HEK293 (cell line): ENCODE measurements at regions not wholly inside any gene's neighbourhood (a gene's known extent, or its start where the extent isn't known, plus 50 kb on each side); places are given as distances from the start of the nearest gene placed in this dataset.

ENCODE experiments used
- CTCF ChIA-PET: fragments of 350-600 bp; formaldehyde crosslinking; extraction: SDS; loops from one replicate; lab custom pipeline; 2021; ENCODE audit warnings: antibody characterized with exemption; lab: Yijun Ruan, JAX
- POLR2A ChIA-PET: fragments of 300-600 bp; formaldehyde crosslinking; extraction: SDS; loops from one replicate; lab custom pipeline; 2020; ENCODE audit warnings: antibody characterized with exemption, inconsistent platforms; lab: Yijun Ruan, JAX
- H3K27ac ChIP-seq: fragments of 200-500 bp; sonication (Bioruptor generic); 2 replicates; pipeline ENCODE4 v1.5.1; 2014; ENCODE audit warnings: low read depth, low read length, control low read depth, inconsistent platforms; ENCODE audit errors: extremely low read depth
- H3K36me3 ChIP-seq, 2 experiments: fragments of 200-500 bp in 1 of 2; sonication (Bioruptor generic) in 1 of 2; 1 replicate in 1 of 2; 2 replicates in 1 of 2; pipeline ENCODE4 v1.5.1; 2014 to 2017; ENCODE audit warnings: inconsistent platforms in 2 of 2, low read length in 2 of 2; ENCODE audit not compliant: control insufficient read depth in 2 of 2, insufficient read depth in 1 of 2
- H3K4me1 ChIP-seq: fragments of 200-500 bp; sonication (Bioruptor generic); 2 replicates; pipeline ENCODE4 v1.5.1; 2014; ENCODE audit warnings: mild to moderate bottlenecking, low read length, inconsistent platforms; ENCODE audit not compliant: control insufficient read depth, insufficient read depth
- H3K4me3 ChIP-seq: 2 replicates; pipeline ENCODE4 v1.5.1; 2011; ENCODE audit warnings: low read depth, mild to moderate bottlenecking, control low read depth, low read length, moderate library complexity
- H3K9me3 ChIP-seq: fragments of 200-500 bp; sonication (Bioruptor generic); 2 replicates; pipeline ENCODE4 v1.5.1; 2014; ENCODE audit warnings: low read depth, low read length, inconsistent platforms; ENCODE audit not compliant: control insufficient read depth, insufficient read depth
- ATF2 ChIP-seq: fragments of 450-650 bp; formaldehyde crosslinking; IDR thresholded peaks from 2 replicates; pipeline ENCODE4 v1.5.1; 2016; ENCODE audit warnings: missing biosample characterization, missing genetic modification characterization, low read depth
- BCL6B ChIP-seq: fragments of 450-650 bp; formaldehyde crosslinking; IDR thresholded peaks from 2 replicates; pipeline ENCODE4 v1.5.1; 2017; ENCODE audit warnings: missing biosample characterization, missing genetic modification characterization
- FEZF1 ChIP-seq: fragments of 450-650 bp; formaldehyde crosslinking; IDR thresholded peaks from 2 replicates; pipeline ENCODE4 v1.5.1; 2016; ENCODE audit warnings: missing biosample characterization, missing genetic modification characterization
- KLF10 ChIP-seq: fragments of 450-650 bp; IDR thresholded peaks from 2 replicates; pipeline ENCODE4 v1.5.1; 2018; ENCODE audit warnings: missing biosample characterization, mild to moderate bottlenecking, missing genetic modification characterization
- KLF17 ChIP-seq: fragments of 450-650 bp; formaldehyde crosslinking; IDR thresholded peaks from 2 replicates; pipeline ENCODE4 v1.5.1; 2016; ENCODE audit warnings: missing biosample characterization, missing genetic modification characterization
- ZNF121 ChIP-seq: fragments of 450-650 bp; formaldehyde crosslinking; IDR thresholded peaks from 2 replicates; pipeline ENCODE4 v1.5.1; 2016; ENCODE audit warnings: missing biosample characterization, missing genetic modification characterization
- ZNF26 ChIP-seq: fragments of 450-650 bp; formaldehyde crosslinking; IDR thresholded peaks from 2 replicates; pipeline ENCODE4 v1.5.1; 2016; ENCODE audit warnings: missing biosample characterization, missing genetic modification characterization
- ZNF311 ChIP-seq: fragments of 450-650 bp; formaldehyde crosslinking; IDR thresholded peaks from 2 replicates; pipeline ENCODE4 v1.5.1; 2017; ENCODE audit warnings: missing biosample characterization, missing genetic modification characterization, borderline replicate concordance
- ZNF354C ChIP-seq: fragments of 450-650 bp; formaldehyde crosslinking; IDR thresholded peaks from 2 replicates; pipeline ENCODE4 v1.5.1; 2016; ENCODE audit warnings: missing biosample characterization, missing genetic modification characterization, low read depth, borderline replicate concordance
- ZNF404 ChIP-seq: fragments of 450-650 bp; formaldehyde crosslinking; IDR thresholded peaks from 2 replicates; pipeline ENCODE4 v1.5.1; 2017; ENCODE audit warnings: missing biosample characterization, missing genetic modification characterization
- ZNF433 ChIP-seq: fragments of 450-650 bp; formaldehyde crosslinking; IDR thresholded peaks from 2 replicates; pipeline ENCODE4 v1.5.1; 2016; ENCODE audit warnings: missing biosample characterization, missing genetic modification characterization, low read depth
- ZNF513 ChIP-seq: fragments of 450-650 bp; IDR thresholded peaks from 2 replicates; pipeline ENCODE4 v1.5.1; 2018; ENCODE audit warnings: missing biosample characterization, missing genetic modification characterization
- ZNF549 ChIP-seq: fragments of 450-650 bp; IDR thresholded peaks from 2 replicates; pipeline ENCODE4 v1.5.1; 2018; ENCODE audit warnings: missing biosample characterization, missing genetic modification characterization, mild to moderate bottlenecking, inconsistent platforms, moderate library complexity
- ZNF639 ChIP-seq: fragments of 450-650 bp; formaldehyde crosslinking; IDR thresholded peaks from 2 replicates; pipeline ENCODE4 v1.5.1; 2016; ENCODE audit warnings: missing biosample characterization, missing genetic modification characterization
- ZNF660 ChIP-seq: fragments of 450-650 bp; IDR thresholded peaks from 2 replicates; pipeline ENCODE4 v1.5.1; 2018; ENCODE audit warnings: missing biosample characterization, mild to moderate bottlenecking, missing genetic modification characterization
- ZSCAN18 ChIP-seq: fragments of 450-650 bp; formaldehyde crosslinking; IDR thresholded peaks from 2 replicates; pipeline ENCODE4 v1.5.1; 2016; ENCODE audit warnings: missing biosample characterization, missing genetic modification characterization
- TF ChIP-seq, protein P1 (sequence below): fragments of 450-650 bp; formaldehyde crosslinking; IDR thresholded peaks from 2 replicates; pipeline ENCODE4 v1.5.1; 2016; ENCODE audit warnings: missing biosample characterization, missing genetic modification characterization

DNA sequence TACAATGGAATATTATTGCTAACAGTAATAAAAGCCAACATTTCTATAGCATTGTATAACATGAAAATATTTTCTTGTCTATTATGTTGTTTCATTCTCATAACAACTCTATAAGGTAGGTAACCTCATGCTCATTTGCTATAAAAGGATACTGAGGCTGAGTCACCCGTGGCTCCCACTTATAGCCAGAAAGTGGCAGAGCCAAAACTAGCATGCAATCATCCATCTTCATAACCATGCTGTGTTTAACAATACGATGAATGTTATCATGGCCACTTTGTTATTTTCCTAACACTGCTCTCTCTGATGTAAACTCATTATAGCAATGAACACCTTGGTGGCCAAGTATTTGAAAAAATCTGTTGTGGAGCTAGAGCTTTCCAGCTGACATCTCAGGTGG is 80.8 kb upstream of the JUN start:
- Histone ChIP-seq H3K4me1 (peaks cover 5% of the 10 kb centered on the region; the same call in 1 of the 2 replicates), H3K27ac (no peak overlapping the region), H3K4me3 (no peak overlapping the region), H3K9me3 (no peaks in the 10 kb centered on the region), H3K36me3 (no peaks in the 10 kb centered on the region)
- ChIA-PET CTCF (interaction anchor here (0.6 kb wide), 2 partner anchors 69 to 242 kb away, joined by 3 to 4 read pairs; no protein-coding TSS in a partner anchor), POLR2A (no interaction called here)
- TF ChIP-seq FEZF1 (tag by site-specific recombination) (peak; percentile 81), ZNF660 (tag by site-specific recombination) (peak; percentile 18; the same call in 1 of the 2 replicates), ZNF354C (tag by site-specific recombination) (no peak)

DNA sequence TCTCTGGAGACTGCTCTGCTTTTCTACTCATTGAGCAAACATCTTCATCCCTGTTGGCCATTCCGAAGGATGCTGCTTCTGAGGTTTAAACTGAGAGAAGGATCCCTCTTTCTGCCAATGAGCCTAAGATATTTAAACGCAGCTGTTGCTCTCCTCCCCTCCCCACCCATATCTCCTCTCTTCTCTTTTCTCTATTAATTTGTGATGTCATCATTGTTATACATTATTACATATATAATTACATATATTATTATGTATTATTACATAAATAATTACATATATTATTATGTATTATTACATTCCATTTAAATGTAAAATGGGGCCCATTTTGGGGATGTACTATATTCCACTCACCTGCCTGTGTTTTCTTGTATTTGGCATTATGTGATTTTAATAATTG is 82.7 kb upstream of the JUN start:
- ChIA-PET POLR2A (no interaction called here), CTCF (no interaction called here)
- Histone ChIP-seq H3K36me3 (no peaks in the 10 kb centered on the region), H3K4me1 (peaks cover 5% of the 10 kb centered on the region), H3K9me3 (no peaks in the 10 kb centered on the region), H3K27ac (no peak overlapping the region), H3K4me3 (no peak overlapping the region)
- 0 out of 2 replicates have a peak, but pooled peaks have one; percentile 53 for TF ChIP-seq ATF2 (tag by site-specific recombination)
- no peak for TF ChIP-seq ZNF311

DNA sequence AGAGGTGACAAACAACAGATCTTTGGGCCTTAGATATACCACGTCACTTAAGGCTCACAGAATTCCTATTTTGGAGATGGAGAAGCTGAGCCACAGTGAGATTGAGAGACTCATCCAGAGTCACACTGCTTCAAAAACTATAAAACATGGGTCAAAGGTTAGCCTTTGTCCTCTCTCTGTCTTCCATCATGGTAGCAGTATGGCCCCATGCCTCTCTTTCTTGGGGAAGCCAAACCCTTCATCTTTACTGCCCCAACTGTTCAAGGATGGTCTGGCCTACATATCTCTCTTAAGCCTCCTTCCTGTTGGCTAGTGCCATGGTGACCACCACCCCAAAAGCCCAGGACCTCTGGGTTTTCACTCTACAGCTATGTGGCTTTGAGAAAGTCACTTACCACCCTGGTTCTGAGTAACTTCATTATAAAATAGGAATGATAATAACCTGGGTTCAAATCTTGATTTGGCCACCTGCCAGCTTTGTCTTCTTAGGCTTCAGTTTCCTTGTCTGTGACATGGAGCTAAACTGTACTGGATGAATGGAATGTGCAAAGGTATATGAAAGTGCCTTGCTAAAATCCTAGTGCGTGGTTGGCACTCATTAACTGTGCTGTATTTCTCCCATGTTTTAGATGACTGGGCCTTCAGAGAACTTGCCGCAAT is 85.9 kb upstream of the JUN start:
- POLR2A ChIA-PET, result no interaction called here
- peak overlapping the region; percentile 64 for H3K27ac ChIP-seq
- TF ChIP-seq ZSCAN18 (tag by site-specific recombination) (no peak), ZNF513 (no peak), ZNF121 (no peak), ZNF26 (tag by site-specific recombination) (no peak), KLF10 (tag by site-specific recombination) (peak; percentile 19; the same call in 1 of the 2 replicates), BCL6B (0 out of 2 replicates have a peak, but pooled peaks have one; percentile 13), ZNF433 (tag by site-specific recombination) (no peak), ZNF549 (0 out of 2 replicates have a peak, but pooled peaks have one; percentile 39), ZNF639 (tag by site-specific recombination) (no peak), ZNF404 (tag by site-specific recombination) (no peak), KLF17 (tag by site-specific recombination) (no peak)
- TF ChIP-seq, protein P1, sequence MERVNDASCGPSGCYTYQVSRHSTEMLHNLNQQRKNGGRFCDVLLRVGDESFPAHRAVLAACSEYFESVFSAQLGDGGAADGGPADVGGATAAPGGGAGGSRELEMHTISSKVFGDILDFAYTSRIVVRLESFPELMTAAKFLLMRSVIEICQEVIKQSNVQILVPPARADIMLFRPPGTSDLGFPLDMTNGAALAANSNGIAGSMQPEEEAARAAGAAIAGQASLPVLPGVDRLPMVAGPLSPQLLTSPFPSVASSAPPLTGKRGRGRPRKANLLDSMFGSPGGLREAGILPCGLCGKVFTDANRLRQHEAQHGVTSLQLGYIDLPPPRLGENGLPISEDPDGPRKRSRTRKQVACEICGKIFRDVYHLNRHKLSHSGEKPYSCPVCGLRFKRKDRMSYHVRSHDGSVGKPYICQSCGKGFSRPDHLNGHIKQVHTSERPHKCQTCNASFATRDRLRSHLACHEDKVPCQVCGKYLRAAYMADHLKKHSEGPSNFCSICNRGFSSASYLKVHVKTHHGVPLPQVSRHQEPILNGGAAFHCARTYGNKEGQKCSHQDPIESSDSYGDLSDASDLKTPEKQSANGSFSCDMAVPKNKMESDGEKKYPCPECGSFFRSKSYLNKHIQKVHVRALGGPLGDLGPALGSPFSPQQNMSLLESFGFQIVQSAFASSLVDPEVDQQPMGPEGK (tag by site-specific recombination), result no peak
- H3K4me3 ChIP-seq, result no peak overlapping the region
- H3K4me1 ChIP-seq, result peaks cover 3% of the 10 kb centered on the region
- H3K9me3 ChIP-seq, result no peaks in the 10 kb centered on the region
- CTCF ChIA-PET, result interaction anchor here (0.6 kb wide), 1 partner anchor 56 kb away, joined by 3 read pairs; no protein-coding TSS in a partner anchor
- H3K36me3 ChIP-seq, result no peaks in the 10 kb centered on the region
